ENCODE measurements at regions not wholly inside any gene's neighbourhood (a gene's known extent, or its start where the extent isn't known, plus 50 kb on each side); places are given as distances from the start of the nearest gene placed in this dataset.

DNA sequence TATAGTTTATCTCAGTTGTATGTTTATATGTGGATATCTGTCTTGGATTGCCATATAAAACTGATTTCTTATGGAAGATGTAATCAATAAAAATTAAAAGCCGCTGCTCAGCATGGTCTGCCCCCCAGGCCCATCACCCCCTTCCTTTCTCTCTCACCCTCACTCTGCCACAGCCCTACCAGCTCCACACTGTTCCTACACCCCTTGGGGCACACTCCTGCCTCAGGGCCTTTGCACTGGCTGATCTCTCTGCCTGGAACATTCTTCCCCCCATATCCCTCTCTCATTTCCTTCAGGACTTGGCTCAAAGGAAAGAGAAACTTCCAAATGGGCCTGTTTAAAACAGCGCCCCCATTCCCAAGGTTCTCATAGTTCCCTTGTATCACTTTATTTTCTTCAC, 63.1 kb downstream of the LRRC32 start:
- Mint-ChIP-seq H3K4me1 (ENCODE audit: low read depth) (no peaks in the 10 kb centered on the region), H3K9me3 (no peaks in the 10 kb centered on the region), H3K4me3 (no peak overlapping the region), H3K36me3 (ENCODE audit: low read depth) (no peaks in the 10 kb centered on the region), H3K27me3 (peaks cover 11% of the 10 kb centered on the region), H3K27ac (no peak overlapping the region)

DNA sequence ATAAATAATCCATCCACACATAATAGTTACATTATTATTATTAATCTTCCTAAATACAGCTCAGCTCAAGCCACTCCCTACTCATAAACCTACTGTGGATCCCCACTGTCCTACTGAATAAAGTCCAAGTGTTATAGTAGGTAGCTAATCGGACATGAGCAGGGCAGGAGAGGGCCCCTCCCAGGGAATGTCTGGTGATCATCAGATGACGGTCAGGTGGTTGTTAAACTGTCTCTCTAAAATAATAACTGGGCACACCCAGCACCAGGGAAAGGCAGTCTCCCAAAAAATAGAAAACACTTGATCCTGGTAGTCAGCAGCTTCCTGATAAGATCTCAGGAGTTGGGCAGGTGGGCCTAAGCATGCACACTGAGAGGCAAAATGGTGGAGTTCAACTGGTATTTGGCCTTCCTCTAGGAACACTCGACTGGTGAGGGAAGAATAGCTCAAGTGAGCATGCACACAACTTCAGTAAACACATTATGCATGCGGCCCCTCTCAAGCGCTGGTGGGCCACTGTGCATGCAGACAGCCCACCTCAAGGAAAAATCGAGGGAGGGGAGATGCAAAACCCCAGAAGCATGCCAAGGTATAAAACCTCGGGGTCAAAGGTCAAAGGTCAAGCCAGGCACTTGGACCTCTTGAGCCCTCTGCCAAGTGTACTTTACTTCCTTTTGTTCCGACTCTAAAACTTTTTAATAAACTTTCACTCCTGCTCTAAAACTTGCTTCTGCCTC, 65.0 kb downstream of the LRRC32 start:
- Mint-ChIP-seq H3K9me3 (no peaks in the 10 kb centered on the region), H3K27me3 (peaks cover 9% of the 10 kb centered on the region), H3K4me1 (ENCODE audit: low read depth) (no peaks in the 10 kb centered on the region), H3K27ac (no peak overlapping the region), H3K36me3 (ENCODE audit: low read depth) (no peaks in the 10 kb centered on the region), H3K4me3 (no peak overlapping the region)

DNA sequence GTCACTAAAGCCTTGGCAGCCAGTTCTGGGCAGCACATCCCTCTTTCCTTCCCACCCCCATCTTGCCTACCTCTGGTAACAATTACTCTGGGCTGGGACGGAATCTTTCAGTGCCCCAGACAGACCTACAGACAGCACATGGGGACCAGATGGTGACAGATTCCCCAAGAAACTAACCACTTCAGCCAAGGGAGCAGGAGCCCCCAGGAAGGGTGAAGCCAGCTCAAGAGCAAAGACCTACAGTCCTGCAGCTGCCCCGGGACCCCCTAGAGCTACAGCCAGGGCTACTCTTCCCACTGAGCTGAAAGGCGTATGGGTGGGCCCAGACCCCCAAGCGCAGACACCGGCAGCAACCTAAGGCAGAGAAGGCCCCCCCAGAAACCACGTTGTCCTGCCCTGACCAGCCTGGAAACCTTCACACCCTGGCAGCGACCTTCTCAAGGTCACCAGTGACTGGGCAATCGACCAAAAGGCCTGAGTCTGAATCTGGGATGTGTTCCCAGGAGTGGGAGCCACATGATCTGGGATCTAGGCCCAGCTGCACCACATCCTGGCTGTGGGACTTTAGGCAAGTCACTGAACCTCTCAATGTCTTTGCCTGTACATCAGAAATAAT, 65.8 kb downstream of the LRRC32 start:
- Mint-ChIP-seq H3K36me3 (ENCODE audit: low read depth) (no peaks in the 10 kb centered on the region), H3K4me1 (ENCODE audit: low read depth) (no peaks in the 10 kb centered on the region), H3K27ac (peak overlapping the region; percentile 5), H3K4me3 (no peak overlapping the region), H3K27me3 (peaks cover 12% of the 10 kb centered on the region), H3K9me3 (no peaks in the 10 kb centered on the region)

DNA sequence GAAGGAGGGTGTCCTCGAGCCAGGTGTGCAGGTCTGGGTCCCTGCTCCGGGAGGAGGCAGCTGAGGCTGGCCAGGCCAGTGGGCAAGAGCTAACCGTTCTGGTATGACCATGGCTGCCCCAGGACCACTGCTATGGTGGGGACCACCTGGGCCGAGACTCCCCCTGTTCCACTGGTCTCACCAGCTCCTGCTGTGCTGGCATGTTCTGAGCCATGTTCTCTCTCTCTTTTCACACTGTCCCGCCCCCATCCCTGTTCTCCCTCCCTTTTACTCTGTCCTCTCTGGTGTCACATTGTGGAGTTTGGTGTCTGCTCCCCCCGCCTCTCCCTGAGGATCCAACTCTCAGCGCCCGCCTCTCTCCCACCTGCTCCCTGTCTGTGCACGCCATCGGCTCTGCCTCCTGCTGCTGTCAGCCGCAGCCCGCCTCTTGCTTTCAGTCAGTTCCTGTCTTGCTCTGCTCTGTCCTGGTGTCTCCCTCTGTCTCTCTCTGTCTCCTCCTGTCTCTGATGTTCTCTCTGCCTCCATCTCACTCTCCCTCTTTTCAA, 66.4 kb downstream of the LRRC32 start:
- Mint-ChIP-seq H3K36me3 (ENCODE audit: low read depth) (no peaks in the 10 kb centered on the region), H3K9me3 (no peaks in the 10 kb centered on the region), H3K27ac (peak overlapping the region; percentile 5), H3K4me3 (no peak overlapping the region), H3K27me3 (peaks cover 12% of the 10 kb centered on the region), H3K4me1 (ENCODE audit: low read depth) (peaks cover 4% of the 10 kb centered on the region)

DNA sequence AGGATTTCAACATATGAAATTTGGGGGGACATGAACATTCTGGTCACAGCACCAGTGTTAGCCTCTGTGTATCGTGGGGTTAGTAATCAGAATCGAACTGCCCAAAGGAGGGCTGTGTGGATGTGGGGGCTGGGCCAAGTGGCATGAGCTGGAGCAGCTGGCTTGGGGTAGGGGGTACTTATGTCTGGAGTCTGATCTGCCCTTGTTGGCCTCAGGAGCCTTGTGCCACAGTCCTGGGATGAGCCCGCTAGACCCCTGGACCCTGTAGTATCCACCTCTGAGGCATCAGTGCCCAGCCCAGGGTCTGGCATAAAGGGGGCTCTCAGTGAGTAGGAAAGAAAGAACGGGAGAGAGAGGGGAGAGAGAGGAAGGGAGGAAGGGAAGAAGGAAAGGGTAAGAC, 67.3 kb downstream of the LRRC32 start:
- no peak overlapping the region for H3K27ac Mint-ChIP-seq
- no peaks in the 10 kb centered on the region for H3K9me3 Mint-ChIP-seq
- peaks cover 11% of the 10 kb centered on the region for H3K4me1 Mint-ChIP-seq (ENCODE audit: low read depth)
- H3K36me3 Mint-ChIP-seq (ENCODE audit: low read depth) = no peaks in the 10 kb centered on the region
- no peak overlapping the region for H3K4me3 Mint-ChIP-seq
- peaks cover 12% of the 10 kb centered on the region for H3K27me3 Mint-ChIP-seq
